Mesenchymal stem cell (in vitro differentiated cells and primary cell): ENCODE measurements at regions not wholly inside any gene's neighbourhood (a gene's known extent, or its start where the extent isn't known, plus 50 kb on each side); places are given as distances from the start of the nearest gene placed in this dataset.

ENCODE experiments used
- DNase-seq: peaks from one replicate; pipeline ENCODE4 v3.0.0-alpha.2; 2013
- H2AFZ ChIP-seq: one replicate; pipeline ENCODE4 v1.6.1; 2013; ENCODE audit warnings: low read depth, mild to moderate bottlenecking, control low read depth, inconsistent platforms, low read length, moderate library complexity
- H2AK5ac ChIP-seq: 2 replicates; pipeline ENCODE4 v1.6.1; 2013; ENCODE audit warnings: low read length, moderate library complexity, mild to moderate bottlenecking, inconsistent platforms; ENCODE audit not compliant: severe bottlenecking
- H2BK120ac ChIP-seq: one replicate; pipeline ENCODE4 v1.6.1; 2013; ENCODE audit warnings: low read depth, mild to moderate bottlenecking, inconsistent platforms, low read length, moderate library complexity
- H2BK12ac ChIP-seq, 2 experiments: one replicate each; pipeline ENCODE4 v1.6.1; 2013; ENCODE audit warnings: inconsistent platforms in 2 of 2, low read length in 2 of 2, mild to moderate bottlenecking in 2 of 2, moderate library complexity in 2 of 2, control low read depth in 1 of 2
- H2BK15ac ChIP-seq: one replicate; pipeline ENCODE4 v1.6.1; 2013; ENCODE audit warnings: mild to moderate bottlenecking, low read depth, inconsistent platforms; ENCODE audit not compliant: poor library complexity, severe bottlenecking
- H2BK5ac ChIP-seq: 2 replicates; pipeline ENCODE4 v1.6.1; 2013; ENCODE audit warnings: low read depth, mild to moderate bottlenecking, low read length, control low read depth, inconsistent platforms; ENCODE audit not compliant: poor library complexity, severe bottlenecking
- H3K14ac ChIP-seq, 2 experiments: one replicate each; pipeline ENCODE4 v1.6.1; 2013; ENCODE audit warnings: inconsistent platforms in 2 of 2, low read length in 2 of 2, control low read depth in 1 of 2, mild to moderate bottlenecking in 1 of 2, moderate library complexity in 1 of 2
- H3K18ac ChIP-seq, 2 experiments: one replicate each; pipeline ENCODE4 v1.6.1; 2013; ENCODE audit warnings: inconsistent platforms in 2 of 2, low read length in 2 of 2, control low read depth in 1 of 2, low read depth in 1 of 2, mild to moderate bottlenecking in 1 of 2
- H3K23ac ChIP-seq, 2 experiments: one replicate each; pipeline ENCODE4 v1.6.1; 2013; ENCODE audit warnings: inconsistent platforms in 2 of 2, low read length in 2 of 2, mild to moderate bottlenecking in 2 of 2, moderate library complexity in 2 of 2, control low read depth in 1 of 2
- H3K27ac ChIP-seq: 2 replicates; pipeline ENCODE4 v1.5.1; 2013; ENCODE audit warnings: mild to moderate bottlenecking, moderate library complexity, low read length, control low read depth, inconsistent platforms; ENCODE audit not compliant: poor library complexity, severe bottlenecking
- H3K27me3 ChIP-seq, 2 experiments: 2 replicates each; pipeline versions ENCODE4 v1.6.1 to v1.7.0; 2013; ENCODE audit warnings: low read length in 2 of 2, mild to moderate bottlenecking in 2 of 2, moderate library complexity in 2 of 2, control low read depth in 1 of 2, inconsistent platforms in 1 of 2; ENCODE audit not compliant: control insufficient read depth in 1 of 2, insufficient read depth in 1 of 2
- H3K36me3 ChIP-seq, 2 experiments: 2 replicates each; pipeline versions ENCODE4 v1.6.1 to v1.7.0; 2013; ENCODE audit warnings: low read length in 2 of 2, control low read depth in 1 of 2, inconsistent platforms in 1 of 2, low read depth in 1 of 2, mild to moderate bottlenecking in 1 of 2; ENCODE audit not compliant: insufficient read depth in 2 of 2, control insufficient read depth in 1 of 2
- H3K4ac ChIP-seq, 2 experiments: one replicate each; pipeline ENCODE4 v1.6.1; 2013; ENCODE audit warnings: inconsistent platforms in 2 of 2, low read length in 2 of 2, mild to moderate bottlenecking in 2 of 2, moderate library complexity in 2 of 2, control low read depth in 1 of 2, low read depth in 1 of 2
- H3K4me1 ChIP-seq: 2 replicates; pipeline ENCODE4 v1.6.1; 2013; ENCODE audit warnings: low read depth, low read length, control low read depth; ENCODE audit not compliant: control insufficient read depth, insufficient read depth
- H3K4me2 ChIP-seq: 2 replicates; pipeline ENCODE4 v1.6.1; 2013; ENCODE audit warnings: low read length, mild to moderate bottlenecking, inconsistent platforms; ENCODE audit not compliant: poor library complexity, severe bottlenecking
- H3K4me3 ChIP-seq, 2 experiments: 2 replicates each; pipeline versions ENCODE4 v1.5.1 to v1.7.0; 2013; ENCODE audit warnings: low read length in 2 of 2, mild to moderate bottlenecking in 2 of 2, control low read depth in 1 of 2, low read depth in 1 of 2; ENCODE audit not compliant: insufficient read depth in 1 of 2
- H3K79me1 ChIP-seq: replicated peaks from 2 replicates; pipeline ENCODE4 v1.6.1; 2013; ENCODE audit warnings: mild to moderate bottlenecking, control low read depth, low read length, inconsistent platforms; ENCODE audit not compliant: poor library complexity, severe bottlenecking
- H3K9ac ChIP-seq: 2 replicates; pipeline ENCODE4 v1.7.0; 2013; ENCODE audit warnings: mild to moderate bottlenecking, low read length, moderate library complexity
- H3K9me3 ChIP-seq: 2 replicates; pipeline ENCODE4 v1.7.0; 2013; ENCODE audit warnings: mild to moderate bottlenecking, low read length; ENCODE audit not compliant: control insufficient read depth
- H4K8ac ChIP-seq: one replicate; pipeline ENCODE4 v1.6.1; 2013; ENCODE audit warnings: inconsistent platforms, mild to moderate bottlenecking, low read length, moderate library complexity
- H4K91ac ChIP-seq: one replicate; pipeline ENCODE4 v1.6.1; 2013; ENCODE audit warnings: mild to moderate bottlenecking, low read length, inconsistent platforms
- WGBS: methylation state at CpG from one replicate; pipeline ENCODE4 v1.1.7; 2013; ENCODE audit warnings: mixed read lengths; 5-methylcytosine and 5-hydroxymethylcytosine counted together

GRCh38 chr3:83454353-83454752 lies 1504.4 kb upstream of the CADM2 start:
- Histone ChIP-seq H3K4ac (no peak overlapping the region), H2BK120ac (no peak overlapping the region), H3K9me3 (no peaks in the 10 kb centered on the region), H2BK5ac (no peak overlapping the region), H3K23ac (no peak overlapping the region), H3K79me1 (no peaks in the 10 kb centered on the region), H3K4me2 (no peak overlapping the region), H3K14ac (no peak overlapping the region), H4K91ac (no peak overlapping the region), H3K36me3 (no peaks in the 10 kb centered on the region), H3K4me3 (no peak overlapping the region), H3K27ac (no peak overlapping the region), H3K18ac (no peak overlapping the region), H3K9ac (no peak overlapping the region), H2AFZ (no peak overlapping the region), H2BK15ac (no peak overlapping the region), H2BK12ac (no peak overlapping the region), H3K4me1 (no peaks in the 10 kb centered on the region), H4K8ac (no peak overlapping the region), H2AK5ac (no peak overlapping the region), H3K27me3 (no peaks in the 10 kb centered on the region)
- DNase-seq: no peak
- WGBS: 73% methylated on average over 1 of the region's 4 CpGs

- no peak overlapping the region for H3K23ac ChIP-seq
- no peak overlapping the region for H2BK12ac ChIP-seq
- H3K27ac ChIP-seq: no peak overlapping the region
- DNase-seq: no peak
- H2BK120ac ChIP-seq: no peak overlapping the region
- no peak overlapping the region for H3K18ac ChIP-seq
- H2AK5ac ChIP-seq: no peak overlapping the region
- H3K9me3 ChIP-seq: no peaks in the 10 kb centered on the region
- H3K36me3 ChIP-seq: no peaks in the 10 kb centered on the region
- no peaks in the 10 kb centered on the region for H3K4me1 ChIP-seq
- H2BK15ac ChIP-seq: no peak overlapping the region
- no peak overlapping the region for H3K4me2 ChIP-seq
- H4K91ac ChIP-seq: no peak overlapping the region
- no peak overlapping the region for H3K4ac ChIP-seq
- H3K9ac ChIP-seq: no peak overlapping the region
- no peak overlapping the region for H3K14ac ChIP-seq
- no peaks in the 10 kb centered on the region for H3K27me3 ChIP-seq
- no peak overlapping the region for H2AFZ ChIP-seq
- H4K8ac ChIP-seq: no peak overlapping the region
- WGBS: 76% methylated on average over 2 of the region's 2 CpGs
- no peak overlapping the region for H2BK5ac ChIP-seq
- no peak overlapping the region for H3K4me3 ChIP-seq
- H3K79me1 ChIP-seq: no peaks in the 10 kb centered on the region
These were observed 1501.2 kb upstream of the CADM2 start for GRCh38 chr3:83457551-83457950.

- Histone ChIP-seq H2BK12ac (no peak overlapping the region), H2BK5ac (no peak overlapping the region), H3K14ac (no peak overlapping the region), H4K8ac (no peak overlapping the region), H3K4me2 (no peak overlapping the region), H2AK5ac (no peak overlapping the region), H3K4ac (no peak overlapping the region), H3K27ac (no peak overlapping the region), H3K18ac (no peak overlapping the region), H3K27me3 (no peaks in the 10 kb centered on the region), H3K4me1 (no peaks in the 10 kb centered on the region), H3K23ac (no peak overlapping the region), H3K9ac (no peak overlapping the region), H3K9me3 (no peaks in the 10 kb centered on the region), H3K4me3 (no peak overlapping the region), H3K79me1 (no peaks in the 10 kb centered on the region), H2BK15ac (no peak overlapping the region), H2AFZ (no peak overlapping the region), H4K91ac (no peak overlapping the region), H2BK120ac (no peak overlapping the region), H3K36me3 (no peaks in the 10 kb centered on the region)
- 68% methylated on average over 2 of the region's 2 CpGs for WGBS
- no peak for DNase-seq
These were observed 1498.7 kb upstream of the CADM2 start for GRCh38 chr3:83460052-83460451.

GRCh38 chr3:83461411-83461810 lies 1497.4 kb upstream of the CADM2 start:
- Histone ChIP-seq H2BK5ac (no peak overlapping the region), H2BK15ac (no peak overlapping the region), H3K18ac (no peak overlapping the region), H3K79me1 (no peaks in the 10 kb centered on the region), H3K4me3 (no peak overlapping the region), H3K27me3 (no peaks in the 10 kb centered on the region), H3K4me1 (no peaks in the 10 kb centered on the region), H2AK5ac (no peak overlapping the region), H3K9ac (no peak overlapping the region), H2BK12ac (no peak overlapping the region), H3K4ac (no peak overlapping the region), H2BK120ac (no peak overlapping the region), H3K4me2 (no peak overlapping the region), H3K36me3 (no peaks in the 10 kb centered on the region), H3K23ac (no peak overlapping the region), H3K9me3 (no peaks in the 10 kb centered on the region), H3K27ac (no peak overlapping the region), H3K14ac (no peak overlapping the region), H4K91ac (no peak overlapping the region), H4K8ac (no peak overlapping the region), H2AFZ (no peak overlapping the region)
- DNase-seq: no peak
- no CpG with 5 or more reads among the region's 1 CpG for WGBS
